Spleen (tissue), 11 donors: ENCODE measurements at regions not wholly inside any gene's neighbourhood (a gene's known extent, or its start where the extent isn't known, plus 50 kb on each side); places are given as distances from the start of the nearest gene placed in this dataset.

Experiments
- DNase-seq: peaks from one replicate; pipeline ENCODE4 v3.0.0-alpha.2; 2020
- H3K27ac ChIP-seq, 8 donors: fragments of 200-600 bp; sonication (generic) in 7 of 8; 1 replicate in 4 of 8; 2 replicates in 4 of 8; pipeline versions ENCODE4 v1.5.0 to v1.8.0; 2016 to 2021; ENCODE audit warnings: inconsistent platforms in 4 of 8, mild to moderate bottlenecking in 4 of 8, moderate library complexity in 1 of 8
- H3K27me3 ChIP-seq, 7 donors: fragments of 200-600 bp; sonication (generic) in 6 of 7; replicated peaks in 1 of 7; 1 replicate in 4 of 7; 2 replicates in 3 of 7; pipeline versions ENCODE4 v1.5.0 to v1.8.0; 2016 to 2021; ENCODE audit warnings: inconsistent platforms in 3 of 7, mild to moderate bottlenecking in 1 of 7
- H3K36me3 ChIP-seq, 6 donors: fragments of 200-600 bp; sonication (generic) in 5 of 6; 1 replicate in 4 of 6; 2 replicates in 2 of 6; pipeline versions ENCODE4 v1.5.0 to v1.8.0; 2016 to 2021; ENCODE audit warnings: inconsistent platforms in 2 of 6
- H3K4me1 ChIP-seq, 6 donors: fragments of 200-600 bp; sonication (generic) in 5 of 6; 1 replicate in 3 of 6; 2 replicates in 3 of 6; pipeline versions ENCODE4 v1.5.0 to v1.8.0; 2016 to 2021; ENCODE audit warnings: inconsistent platforms in 3 of 6
- H3K4me3 ChIP-seq, 8 donors: fragments of 200-600 bp; sonication (generic) in 7 of 8; 1 replicate in 4 of 8; 2 replicates in 4 of 8; pipeline versions ENCODE4 v1.5.0 to v1.8.0; 2016 to 2021; ENCODE audit warnings: inconsistent platforms in 4 of 8, mild to moderate bottlenecking in 4 of 8, moderate library complexity in 2 of 8
- H3K9me3 ChIP-seq, 8 donors: fragments of 200-600 bp; sonication (generic) in 7 of 8; 1 replicate in 4 of 8; 2 replicates in 4 of 8; pipeline versions ENCODE4 v1.5.0 to v1.8.0; 2016 to 2021; ENCODE audit warnings: inconsistent platforms in 4 of 8
- CTCF ChIP-seq, 11 experiments: fragments of 200-600 bp in 7 of 11; fragments of 450-650 bp in 4 of 11; sonication (generic) in 4 of 11; IDR thresholded peaks in 8 of 11; conservative IDR thresholded peaks in 3 of 11; 1 replicate in 7 of 11; 2 replicates in 4 of 11; pipeline versions ENCODE4 v1.4.0 to v1.8.0; 2016 to 2021; ENCODE audit warnings: antibody characterized with exemption in 11 of 11, inconsistent platforms in 4 of 11, mild to moderate bottlenecking in 1 of 11
- POLR2A ChIP-seq, 3 donors: fragments of 450-650 bp; IDR thresholded peaks; one replicate each; pipeline ENCODE4 v1.5.1; 2017; ENCODE audit warnings: antibody characterized with exemption in 3 of 3, mild to moderate bottlenecking in 1 of 3
- POLR2AphosphoS5 ChIP-seq, 3 donors: sonication (generic); formaldehyde crosslinking; IDR thresholded peaks; one replicate each; pipeline ENCODE4 v1.5.1; 2017; ENCODE audit warnings: antibody characterized with exemption in 3 of 3
- WGBS, 5 donors: extraction: QIAGEN DNeasy Blood & Tissue Kit in 3 of 5; methylation state at CpG; one replicate each; pipeline versions ENCODE4 v1.1.5 to v1.1.7; 2013 to 2018; 5-methylcytosine and 5-hydroxymethylcytosine counted together
- intact Hi-C: fragments of 100-400 bp; cut with DNase I; formaldehyde crosslinking; loops from one replicate; pipeline ENCODE4 v1.15.0; 2023; ENCODE audit warnings: low total_unique reads
- donor health status: healthy with polysubstance abuse.
- donor health status: DM: no; HTN: no; CAD: no; lungs with moderate emphysema.
- donor health status: DM: no; HTN: no; CAD: no.
- donor health status: Bipolar disorder and iron deficiency.
- donor health status: healthy.
- donor health status: DM: no; HTN: no; CAD: no.
- donor health status: DM: yes; HTN: yes; CAD: no.

- intact Hi-C loops = no loop called here
- TF ChIP-seq POLR2A (IDR thresholded peaks at IDR 0.05) (no peak), POLR2AphosphoS5 (IDR thresholded peaks at IDR 0.05) (no peak), CTCF (IDR thresholded peaks at IDR 0.05 in 8 of 11, conservative IDR thresholded peaks at IDR 0.05 in 3 of 11) (no peak)
- H3K27me3 ChIP-seq = no peaks in the 10 kb centered on the region
- H3K4me1 ChIP-seq = no peaks in the 10 kb centered on the region
- H3K9me3 ChIP-seq = peaks cover 0 to 9% (median 5%) of the 10 kb centered on the region in 8 donors
- WGBS, 5 donors = 83 to 91% (median 85%) methylated on average over 2 of the region's 2 CpGs
- H3K27ac ChIP-seq = no peak overlapping the region
- H3K4me3 ChIP-seq = no peak overlapping the region
- no peak for DNase-seq
- no peaks in the 10 kb centered on the region for H3K36me3 ChIP-seq
Measured at GRCh38 chr9:81088341-81088740, 601.0 kb downstream of the TLE1 start.

- intact Hi-C loops = no loop called here
- H3K9me3 ChIP-seq = no peaks in the 10 kb centered on the region
- H3K4me3 ChIP-seq = no peak overlapping the region
- no peak for TF ChIP-seq CTCF (IDR thresholded peaks at IDR 0.05 in 8 of 11, conservative IDR thresholded peaks at IDR 0.05 in 3 of 11)
- TF ChIP-seq POLR2AphosphoS5 (IDR thresholded peaks at IDR 0.05) = no peak
- no peak for TF ChIP-seq POLR2A (IDR thresholded peaks at IDR 0.05)
- H3K27me3 ChIP-seq = no peaks in the 10 kb centered on the region
- no peaks in the 10 kb centered on the region for H3K4me1 ChIP-seq
- no peaks in the 10 kb centered on the region for H3K36me3 ChIP-seq
- DNase-seq = no peak
- WGBS, 5 donors = 64 to 80% (median 75%) methylated on average over 3 of the region's 3 CpGs
- H3K27ac ChIP-seq = no peak overlapping the region
Measured at GRCh38 chr9:81086416-81086815, 602.9 kb downstream of the TLE1 start.

- Histone ChIP-seq H3K27me3 (no peaks in the 10 kb centered on the region), H3K4me3 (no peak overlapping the region), H3K27ac (no peak overlapping the region), H3K9me3 (no peaks in the 10 kb centered on the region), H3K4me1 (no peaks in the 10 kb centered on the region), H3K36me3 (no peaks in the 10 kb centered on the region)
- DNase-seq = no peak
- 70 to 84% (median 78%) methylated on average over 3 of the region's 3 CpGs for WGBS, 5 donors
- TF ChIP-seq CTCF (IDR thresholded peaks at IDR 0.05 in 8 of 11, conservative IDR thresholded peaks at IDR 0.05 in 3 of 11) = no peak
- no peak for TF ChIP-seq POLR2A (IDR thresholded peaks at IDR 0.05)
- no peak for TF ChIP-seq POLR2AphosphoS5 (IDR thresholded peaks at IDR 0.05)
- intact Hi-C loops = no loop called here
Measured at GRCh38 chr9:81083854-81084512, 605.4 kb downstream of the TLE1 start.

- H3K27ac ChIP-seq = no peak overlapping the region
- DNase-seq = no peak
Measured at GRCh38 chr9:81083067-81083466, 606.3 kb downstream of the TLE1 start.

More at GRCh38 chr9:81083067-81083466, 606.3 kb downstream of the TLE1 start:
- H3K9me3 ChIP-seq = no peaks in the 10 kb centered on the region
- intact Hi-C loops = no loop called here
- H3K4me3 ChIP-seq = no peak overlapping the region
- H3K27me3 ChIP-seq = no peaks in the 10 kb centered on the region
- TF ChIP-seq CTCF (IDR thresholded peaks at IDR 0.05 in 8 of 11, conservative IDR thresholded peaks at IDR 0.05 in 3 of 11) (no peak), POLR2A (IDR thresholded peaks at IDR 0.05) (no peak), POLR2AphosphoS5 (IDR thresholded peaks at IDR 0.05) (no peak)
- no peaks in the 10 kb centered on the region for H3K36me3 ChIP-seq
- WGBS, 5 donors = 54 to 75% (median 62%) methylated on average over 4 of the region's 4 CpGs
- no peaks in the 10 kb centered on the region for H3K4me1 ChIP-seq
